ENCODE measurements at regions not wholly inside any gene's neighbourhood (a gene's known extent, or its start where the extent isn't known, plus 50 kb on each side); places are given as distances from the start of the nearest gene placed in this dataset.
"Not testable (repeated sequence)": the region's sequence is repeated elsewhere in the genome, so short reads cannot be mapped to it uniquely, and the experiment has no call there.

GRCh38 chr18:51525453-51526225 is 328.2 kb upstream of the MEX3C start:
- DNase-seq: no peak

GRCh38 chr18:51527826-51528225 is 330.3 kb upstream of the MEX3C start:
- no peak for DNase-seq

DNA sequence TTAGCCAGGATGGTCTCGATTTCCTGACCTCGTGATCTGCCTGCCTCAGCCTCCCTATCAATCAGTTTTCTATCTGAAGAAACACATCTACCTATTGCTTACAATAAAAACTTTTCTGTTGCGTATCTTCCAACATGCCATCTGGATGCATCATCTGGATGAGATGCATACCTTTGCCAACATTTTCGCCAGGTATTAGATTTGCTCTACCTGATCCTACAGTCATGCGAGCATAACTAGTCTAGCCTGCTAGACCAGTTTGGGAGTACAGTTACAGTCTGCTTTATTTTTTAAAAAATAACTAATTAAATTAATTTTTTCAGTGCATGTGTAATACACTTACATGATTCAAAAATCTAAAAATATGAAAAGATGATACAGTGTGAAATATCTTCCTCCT is 334.0 kb upstream of the MEX3C start:
- DNase-seq: no peak

GRCh38 chr18:51537487-51537886 is 340.0 kb upstream of the MEX3C start:
- DNase-seq: peak; percentile 49 to 63

- DNase-seq: no peak
Measured at GRCh38 chr18:51540562-51540961, 343.1 kb upstream of the MEX3C start.

DNA sequence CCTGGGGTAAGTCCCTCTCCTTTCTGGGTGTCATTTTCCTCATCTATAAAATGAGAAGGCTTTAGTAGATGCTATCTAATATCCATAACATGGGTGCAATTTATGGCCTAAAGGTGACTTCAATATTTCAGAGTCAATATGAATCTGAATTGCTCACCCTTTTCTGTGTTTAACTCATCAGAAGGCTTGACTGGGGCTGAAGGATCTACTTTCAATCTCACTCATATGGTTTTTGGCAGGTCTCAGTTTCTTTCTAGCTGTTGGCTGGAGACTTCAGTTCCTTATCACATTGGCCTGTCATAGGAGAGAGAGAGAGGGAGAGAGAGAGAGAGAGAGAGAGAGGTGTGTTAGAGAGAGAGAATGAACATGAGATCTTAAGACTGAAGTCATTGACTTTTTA is 343.7 kb upstream of the MEX3C start:
- DNase-seq: no peak

DNA sequence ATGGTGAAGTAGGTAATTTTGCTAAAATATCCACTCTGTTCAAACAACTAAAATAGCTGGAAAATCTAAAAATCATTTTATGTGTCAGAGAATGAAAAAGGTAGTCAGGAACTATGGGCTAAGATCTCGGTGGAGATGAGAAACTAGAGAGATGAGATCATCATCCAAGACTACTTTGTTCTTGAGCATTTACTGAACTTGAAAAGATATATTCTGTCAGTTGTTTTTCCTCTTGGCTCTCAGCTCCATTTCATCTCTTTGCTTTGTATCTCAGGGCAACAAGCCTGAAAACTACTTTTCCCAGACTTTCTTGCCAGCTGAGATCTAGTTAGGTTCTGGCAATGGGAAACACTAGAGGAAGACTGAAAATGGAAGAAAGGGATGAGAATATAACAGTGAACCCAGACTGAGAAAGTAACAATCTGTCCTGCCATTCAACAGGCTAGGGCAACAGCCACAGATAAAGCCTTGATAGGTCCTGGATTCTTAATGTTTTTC is 346.2 kb upstream of the MEX3C start:
- no peak for DNase-seq

- no peak for DNase-seq
Measured at GRCh38 chr18:51545446-51545845, 348.0 kb upstream of the MEX3C start.

DNA sequence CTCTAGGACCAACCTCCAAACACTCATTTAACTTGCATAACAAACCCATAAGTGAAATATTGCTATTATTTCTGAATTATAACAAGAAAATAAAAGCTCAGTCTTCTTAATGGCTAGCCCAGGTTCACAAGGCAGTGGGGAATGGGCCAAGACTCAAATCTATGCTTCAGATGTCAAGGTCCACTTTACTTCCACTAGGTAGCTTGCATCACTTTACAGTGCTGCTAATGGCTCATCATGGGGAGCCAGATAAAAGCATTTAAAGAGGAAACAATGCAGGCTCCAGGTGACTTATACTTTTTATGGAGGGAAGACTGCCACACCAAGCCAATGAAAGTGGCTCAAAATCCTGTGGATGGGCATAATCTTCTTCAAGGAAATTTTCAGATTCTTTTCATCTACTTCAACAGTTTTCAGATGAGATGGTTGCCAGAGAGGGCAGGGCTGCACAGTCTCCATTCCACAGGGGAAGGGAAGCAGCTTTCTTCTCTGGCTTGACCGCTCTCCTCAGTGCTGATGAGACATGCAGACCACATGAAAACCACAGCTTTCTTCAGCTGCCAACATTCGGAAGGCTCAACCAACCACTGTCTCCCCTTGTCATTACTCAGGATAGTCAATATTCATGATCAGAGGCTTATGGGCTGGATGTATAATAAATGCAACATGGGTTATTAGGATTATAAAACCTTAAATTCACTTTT is 361.9 kb upstream of the MEX3C start:
- DNase-seq: no peak

DNA sequence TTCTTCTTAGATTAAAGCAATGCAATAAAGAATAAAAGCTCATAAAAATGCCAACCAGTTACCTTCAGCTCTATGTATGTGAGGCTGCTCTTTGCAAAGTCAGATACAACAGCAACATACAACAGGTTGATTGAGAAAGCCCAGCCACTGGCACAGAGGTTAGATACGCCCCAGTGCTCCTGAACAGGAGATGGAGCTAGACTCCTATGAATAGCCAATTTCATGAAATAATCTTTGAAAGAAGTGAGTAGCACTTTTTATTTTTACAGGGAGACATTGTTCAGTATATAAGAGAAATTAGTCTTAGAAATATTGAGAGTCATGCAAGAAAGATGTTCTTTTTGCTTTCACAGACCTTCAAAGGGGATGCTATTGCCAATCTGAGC is 362.4 kb upstream of the MEX3C start:
- no peak for DNase-seq

- no peak for DNase-seq
Measured at GRCh38 chr18:51561821-51562220, 364.3 kb upstream of the MEX3C start.

DNA sequence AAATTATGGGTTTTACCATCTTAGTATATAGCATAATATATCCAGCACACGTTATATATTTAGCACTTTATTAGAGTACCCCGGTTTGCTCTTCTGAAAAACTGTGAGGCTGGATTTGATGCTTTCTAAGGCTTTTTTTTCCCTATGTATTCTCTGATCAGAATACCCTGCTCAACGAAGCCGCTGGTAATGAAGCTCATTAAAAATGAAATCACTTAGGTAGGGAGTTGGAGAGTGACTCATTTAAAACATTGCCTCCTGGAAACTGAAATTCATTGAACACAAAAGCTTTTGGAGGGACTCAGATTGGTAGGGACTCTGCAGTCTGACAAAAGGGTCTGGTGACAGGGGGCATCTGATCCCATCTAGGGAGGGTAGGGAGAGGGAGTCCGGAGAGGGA is 365.4 kb upstream of the MEX3C start:
- DNase-seq: no peak

- no peak for DNase-seq
Measured at GRCh38 chr18:51563396-51563795, 365.9 kb upstream of the MEX3C start.

DNA sequence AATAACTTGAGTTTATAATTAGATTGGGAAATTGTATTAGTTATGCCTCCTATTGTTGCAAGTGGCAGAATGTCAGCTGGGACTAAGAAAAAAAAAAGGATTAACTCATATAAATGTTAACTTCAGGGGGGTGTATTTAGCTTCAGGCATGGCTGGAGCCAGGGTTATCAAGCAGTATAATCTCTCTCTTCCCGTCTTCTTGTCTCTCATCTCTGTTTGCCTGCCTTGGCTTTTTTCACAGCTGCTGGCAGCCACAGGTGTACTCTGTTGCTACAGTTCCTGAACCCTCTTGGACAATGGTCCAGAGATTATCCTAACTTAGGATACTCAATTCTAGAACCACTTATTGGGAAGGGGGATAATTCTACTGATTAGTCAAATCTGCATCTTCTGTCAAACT is 370.7 kb upstream of the MEX3C start:
- DNase-seq: no peak

DNA sequence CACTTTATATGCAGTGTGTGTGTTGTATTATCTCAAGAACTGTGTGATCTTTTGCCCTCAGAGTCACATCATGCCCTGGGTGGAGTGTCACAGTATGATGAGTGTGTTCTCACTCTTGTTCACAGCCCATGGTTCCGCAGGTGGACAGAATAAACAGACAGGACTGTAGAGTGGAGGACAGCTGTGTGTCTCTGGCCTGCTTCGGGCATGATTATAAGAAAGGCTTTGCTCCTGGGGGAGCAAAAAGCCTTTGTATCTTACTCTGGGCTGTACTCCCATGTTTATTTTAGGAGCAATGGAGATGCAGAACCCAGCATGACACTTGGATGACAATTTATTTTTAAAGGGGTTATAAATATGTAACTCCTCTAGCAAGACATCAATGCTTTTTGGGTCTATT is 371.7 kb upstream of the MEX3C start:
- no peak for DNase-seq

- no peak for DNase-seq
Measured at GRCh38 chr18:51569561-51569960, 372.1 kb upstream of the MEX3C start.

DNA sequence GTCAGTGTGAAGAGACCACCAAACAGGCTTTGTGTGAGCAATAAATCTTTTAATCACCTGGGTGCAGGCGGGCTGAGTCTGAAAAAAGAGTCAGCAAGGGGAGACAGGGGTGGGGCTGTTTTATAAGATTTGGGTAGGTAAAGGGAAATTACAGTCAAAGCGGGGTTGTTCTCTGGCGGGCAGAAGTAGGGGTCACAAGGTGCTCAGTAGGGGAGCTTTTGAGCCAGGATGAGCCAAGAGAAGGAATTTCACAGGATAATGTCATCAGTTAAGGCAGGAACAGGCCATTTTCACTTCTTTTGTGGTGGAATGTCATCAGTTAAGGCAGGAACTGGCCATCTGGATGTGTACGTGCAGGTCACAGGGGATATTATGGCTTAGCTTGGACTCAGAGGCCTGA is 372.6 kb upstream of the MEX3C start:
- not testable (repeated sequence) for DNase-seq

GRCh38 chr18:51573886-51574285 is 376.4 kb upstream of the MEX3C start:
- not testable (repeated sequence) for DNase-seq

DNA sequence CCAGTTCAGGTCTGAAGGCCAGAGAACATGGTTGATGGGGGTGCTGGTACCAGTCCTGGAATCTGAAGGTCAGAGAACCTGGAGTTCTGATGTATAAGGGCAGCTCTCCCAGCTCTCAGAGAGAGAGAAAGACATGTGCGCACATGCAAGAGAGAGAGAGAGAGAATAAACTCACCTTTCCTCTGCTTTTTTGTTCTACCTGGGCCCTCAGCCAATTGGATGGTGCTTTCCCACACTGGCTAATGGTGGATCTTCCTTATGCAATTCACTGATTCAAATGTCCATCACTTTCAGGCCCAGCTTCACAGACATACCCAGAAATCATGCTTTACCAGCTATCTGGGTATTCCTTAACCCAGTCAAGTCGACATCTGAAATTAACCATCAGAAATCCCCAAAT is 377.7 kb upstream of the MEX3C start:
- DNase-seq: no peak

- no peak for DNase-seq
Measured at GRCh38 chr18:51578406-51578980, 381.0 kb upstream of the MEX3C start.

DNA sequence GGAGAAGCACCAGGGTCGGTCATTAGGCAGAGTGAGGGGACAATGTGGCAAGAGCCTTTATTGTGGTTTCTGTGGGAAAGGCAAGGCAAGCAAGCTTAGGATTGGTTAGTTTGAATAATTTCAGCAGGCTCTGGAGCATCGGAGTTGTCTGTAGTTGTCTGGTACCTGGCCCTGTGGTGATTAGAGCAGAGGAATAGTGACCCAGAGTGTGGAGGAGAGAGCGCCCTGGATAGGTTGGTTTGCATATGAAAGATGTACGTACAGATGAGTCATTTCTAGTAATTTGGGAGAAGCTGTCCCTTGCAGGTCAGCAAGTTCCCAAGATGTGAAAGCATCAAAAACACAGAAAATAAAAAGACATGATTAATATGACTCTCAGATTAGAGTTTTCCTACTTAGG is 383.1 kb upstream of the MEX3C start:
- DNase-seq: no peak

GRCh38 chr18:51582551-51582950 is 385.1 kb upstream of the MEX3C start:
- DNase-seq: no peak

DNA sequence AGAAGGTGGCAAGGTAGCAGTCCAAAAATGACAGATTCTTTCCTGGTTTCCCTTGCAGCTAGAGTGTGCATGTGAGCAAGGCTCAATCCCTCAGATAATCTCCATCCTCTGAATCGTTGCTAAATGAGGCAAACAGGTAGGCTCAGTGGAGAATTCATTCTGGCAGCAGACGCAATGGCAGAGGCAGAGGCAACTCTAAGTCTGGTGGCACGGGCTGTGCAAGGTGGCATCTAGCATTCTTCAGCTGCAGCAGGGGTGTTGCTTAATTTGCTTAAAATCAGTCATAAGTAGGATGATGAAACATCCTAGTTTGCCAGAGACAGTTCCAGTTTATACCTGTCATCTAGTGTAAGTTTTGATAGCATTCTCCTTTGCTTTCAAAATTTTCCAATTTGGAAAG is 391.1 kb upstream of the MEX3C start:
- DNase-seq: no peak

DNA sequence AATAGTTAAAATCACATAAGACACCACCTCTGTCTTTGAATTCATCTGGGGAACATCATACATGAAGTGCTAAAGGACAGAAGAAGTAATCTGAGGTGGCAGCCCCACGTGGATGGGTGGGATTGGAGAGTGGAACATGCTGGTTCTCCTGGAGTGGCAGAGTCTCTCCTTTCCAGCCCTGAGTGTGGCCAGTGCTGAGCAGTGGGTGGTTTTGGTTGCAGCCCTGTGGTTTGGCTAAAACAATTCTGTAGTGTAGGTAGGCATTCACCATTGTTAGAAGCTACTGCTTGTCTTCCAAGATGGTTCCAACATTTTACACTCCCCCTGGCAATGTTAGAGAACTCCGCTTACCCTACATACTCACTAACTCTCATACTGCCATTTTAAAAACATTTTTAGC is 396.4 kb upstream of the MEX3C start:
- no peak for DNase-seq
